Breast epithelium (tissue), 3 donors: ENCODE measurements at regions not wholly inside any gene's neighbourhood (a gene's known extent, or its start where the extent isn't known, plus 50 kb on each side); places are given as distances from the start of the nearest gene placed in this dataset.
"Not testable (repeated sequence)": the region's sequence is repeated elsewhere in the genome, so short reads cannot be mapped to it uniquely, and the experiment has no call there.

ENCODE experiments used
- POLR2A ChIP-seq: fragments of 450-650 bp; IDR thresholded peaks from one replicate; pipeline ENCODE4 v1.6.1; 2016; ENCODE audit warnings: antibody characterized with exemption, mild to moderate bottlenecking, moderate library complexity
- TF ChIP-seq, protein P1 (sequence below), 3 donors: fragments of 450-650 bp; IDR thresholded peaks; one replicate each; pipeline ENCODE4 v1.5.1; 2016 to 2017; ENCODE audit warnings: antibody characterized with exemption in 3 of 3, mild to moderate bottlenecking in 3 of 3, moderate library complexity in 3 of 3

DNA sequence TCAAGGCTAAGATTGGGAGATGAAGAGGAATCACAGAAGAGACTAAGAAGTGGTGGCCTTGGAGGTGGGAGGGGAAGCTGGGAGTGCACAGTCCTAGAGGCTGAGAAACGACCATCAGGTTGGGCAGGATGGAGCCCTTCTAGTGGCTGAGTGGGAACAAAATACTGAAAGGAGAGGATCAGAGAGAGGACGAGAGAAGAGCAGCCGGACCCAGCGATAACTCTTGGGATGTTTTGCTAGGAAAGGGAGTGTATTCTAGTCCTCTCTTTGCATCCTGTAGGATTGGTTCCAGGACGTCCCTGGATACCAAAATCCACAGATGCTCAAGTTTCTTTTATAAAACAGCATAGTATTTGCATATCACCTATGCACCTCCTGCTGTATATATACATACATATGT lies 143.8 kb downstream of the CRLF3 start:
- TF ChIP-seq, protein P1, sequence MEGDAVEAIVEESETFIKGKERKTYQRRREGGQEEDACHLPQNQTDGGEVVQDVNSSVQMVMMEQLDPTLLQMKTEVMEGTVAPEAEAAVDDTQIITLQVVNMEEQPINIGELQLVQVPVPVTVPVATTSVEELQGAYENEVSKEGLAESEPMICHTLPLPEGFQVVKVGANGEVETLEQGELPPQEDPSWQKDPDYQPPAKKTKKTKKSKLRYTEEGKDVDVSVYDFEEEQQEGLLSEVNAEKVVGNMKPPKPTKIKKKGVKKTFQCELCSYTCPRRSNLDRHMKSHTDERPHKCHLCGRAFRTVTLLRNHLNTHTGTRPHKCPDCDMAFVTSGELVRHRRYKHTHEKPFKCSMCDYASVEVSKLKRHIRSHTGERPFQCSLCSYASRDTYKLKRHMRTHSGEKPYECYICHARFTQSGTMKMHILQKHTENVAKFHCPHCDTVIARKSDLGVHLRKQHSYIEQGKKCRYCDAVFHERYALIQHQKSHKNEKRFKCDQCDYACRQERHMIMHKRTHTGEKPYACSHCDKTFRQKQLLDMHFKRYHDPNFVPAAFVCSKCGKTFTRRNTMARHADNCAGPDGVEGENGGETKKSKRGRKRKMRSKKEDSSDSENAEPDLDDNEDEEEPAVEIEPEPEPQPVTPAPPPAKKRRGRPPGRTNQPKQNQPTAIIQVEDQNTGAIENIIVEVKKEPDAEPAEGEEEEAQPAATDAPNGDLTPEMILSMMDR (IDR thresholded peaks at IDR 0.05): not testable (repeated sequence)
- TF ChIP-seq POLR2A: not testable (repeated sequence)
